NCI-H748 (cell line): ENCODE measurements at regions not wholly inside any gene's neighbourhood (a gene's known extent, or its start where the extent isn't known, plus 50 kb on each side); places are given as distances from the start of the nearest gene placed in this dataset.

Source experiments
- DNase-seq: peaks from one replicate; lab custom pipeline; 2025; ENCODE audit not compliant: unreplicated experiment; lab: John Stamatoyannopoulos, UW

DNA sequence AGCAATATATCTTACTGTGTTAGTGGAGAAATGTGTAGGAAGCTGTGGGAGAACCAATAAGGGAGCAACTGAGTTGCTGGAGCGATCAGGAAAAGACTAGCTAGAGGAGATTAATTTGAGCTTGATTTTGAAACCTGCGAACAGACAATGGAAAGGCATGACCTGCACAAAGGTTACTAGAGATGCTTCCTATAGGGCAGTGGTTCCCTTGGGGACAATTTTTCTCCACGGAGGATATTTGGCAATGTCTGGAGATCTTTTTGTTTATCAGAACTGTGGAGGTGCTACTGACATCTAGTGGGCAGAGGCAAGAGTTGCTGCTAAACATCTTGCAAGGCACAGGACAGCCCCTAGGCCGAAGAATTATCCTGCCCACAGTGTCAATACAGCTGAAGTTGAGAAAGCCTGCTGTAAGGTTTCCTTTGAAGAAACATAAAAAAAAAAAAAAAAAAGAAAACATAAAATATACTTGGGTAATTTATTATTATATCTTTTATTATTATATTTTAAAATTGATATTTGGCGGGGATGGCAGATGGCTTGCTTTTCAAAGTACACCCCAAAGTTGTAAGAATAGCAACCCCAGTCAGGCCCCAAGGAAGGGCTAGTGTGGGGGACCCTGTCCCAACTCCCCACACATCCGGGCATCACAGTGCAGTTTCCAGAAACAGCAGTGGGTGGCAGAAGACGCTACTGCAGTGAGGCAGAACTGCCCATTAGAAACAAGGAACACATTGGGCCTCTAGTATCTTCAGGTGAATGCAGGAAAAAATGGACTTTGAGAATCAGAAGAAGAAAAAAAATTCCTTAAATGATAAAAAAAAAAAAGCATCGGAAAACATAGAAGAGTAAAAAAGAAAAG, 481.6 kb downstream of the SH2D4B start:
- DNase-seq = peak; percentile 21

DNA sequence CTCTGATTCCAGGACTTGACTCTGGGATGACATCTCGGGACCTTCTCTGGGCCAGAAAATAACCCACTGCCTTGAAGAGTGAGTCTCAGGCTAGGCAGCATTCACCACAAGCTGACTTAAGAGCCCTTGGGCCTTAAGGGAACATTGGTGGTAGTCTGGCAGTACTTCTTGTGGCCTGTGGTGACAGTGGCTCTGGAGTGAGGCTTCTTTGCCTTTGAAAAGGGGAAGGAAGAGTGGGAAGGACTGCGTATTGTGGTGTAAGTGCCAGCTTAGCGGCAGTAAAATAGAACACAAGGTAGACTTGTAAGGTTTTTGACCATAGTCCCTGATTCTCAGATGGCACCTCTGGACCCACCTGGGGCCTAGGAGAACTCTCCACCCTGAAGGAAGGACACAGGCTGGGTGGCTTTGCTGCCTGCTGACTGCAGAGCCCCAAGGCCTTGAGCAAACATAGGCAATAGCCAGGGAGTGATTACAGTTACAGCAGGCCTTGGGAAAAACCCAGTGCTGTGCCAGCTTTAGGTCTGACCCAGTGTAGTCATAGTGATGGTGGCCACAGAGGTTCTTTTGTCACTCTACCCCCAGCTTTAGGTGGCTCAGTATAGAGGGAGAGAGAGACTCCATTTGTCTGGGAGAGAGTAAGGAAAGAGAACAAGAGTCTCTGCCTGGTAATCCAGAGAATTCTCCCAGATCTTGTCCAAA, 483.9 kb downstream of the SH2D4B start:
- DNase-seq = no peak

DNA sequence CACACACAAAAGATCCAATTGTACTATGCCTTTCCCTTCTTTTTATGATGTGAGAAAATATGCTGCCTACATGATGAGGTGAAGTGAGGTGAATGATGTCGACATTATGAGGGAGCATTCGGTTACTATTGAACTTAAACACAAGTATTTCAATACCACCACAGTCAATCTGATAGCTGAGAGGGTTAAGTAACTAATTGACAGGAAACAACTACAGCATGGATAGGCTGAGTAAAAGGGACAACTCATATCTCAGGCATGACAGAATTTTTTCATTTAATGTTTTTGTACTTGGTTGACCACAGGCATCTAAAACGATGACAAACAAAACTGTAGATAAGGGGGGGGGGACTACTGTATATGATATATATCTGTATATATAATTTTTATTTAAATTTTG, 488.9 kb downstream of the SH2D4B start:
- DNase-seq = no peak

DNA sequence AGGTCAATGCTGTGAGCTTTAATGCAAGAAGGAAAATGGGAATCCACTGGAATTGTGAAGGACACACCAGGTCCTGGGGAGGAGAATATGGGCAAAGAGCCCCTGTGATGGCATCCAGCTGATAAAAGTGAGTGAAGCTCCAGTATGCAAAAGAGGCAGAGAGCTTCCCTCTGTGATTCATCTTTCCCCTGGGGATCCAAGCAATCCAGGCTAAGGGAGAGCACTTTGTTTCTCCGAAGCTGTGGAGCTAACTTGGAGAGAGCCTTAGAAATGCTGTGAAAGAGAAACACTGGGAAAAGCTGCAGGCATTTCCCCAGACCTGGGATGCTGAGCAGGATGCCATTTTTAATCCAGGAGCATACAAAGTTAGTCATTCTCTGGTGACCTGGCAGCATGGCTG, 489.5 kb downstream of the SH2D4B start:
- no peak for DNase-seq

DNA sequence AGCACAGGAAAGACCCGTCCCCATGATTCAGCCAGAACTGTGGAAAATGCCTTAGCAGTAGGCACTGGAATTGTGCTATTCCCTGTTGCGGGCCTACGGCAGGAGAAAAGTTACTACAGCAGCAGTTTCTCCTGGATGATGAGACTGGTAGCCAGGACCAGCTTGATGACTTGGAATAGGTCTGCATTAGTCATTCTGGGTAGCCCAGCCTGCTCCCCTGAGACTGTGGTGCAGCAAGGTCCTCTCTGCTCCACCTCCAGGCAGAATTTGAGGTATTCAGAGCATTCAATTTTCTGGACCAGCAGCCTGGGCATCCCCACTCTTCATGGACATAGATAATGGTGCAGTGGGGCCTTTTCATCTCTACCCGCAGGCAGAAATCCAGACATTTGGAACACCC, 490.0 kb downstream of the SH2D4B start:
- no peak for DNase-seq

DNA sequence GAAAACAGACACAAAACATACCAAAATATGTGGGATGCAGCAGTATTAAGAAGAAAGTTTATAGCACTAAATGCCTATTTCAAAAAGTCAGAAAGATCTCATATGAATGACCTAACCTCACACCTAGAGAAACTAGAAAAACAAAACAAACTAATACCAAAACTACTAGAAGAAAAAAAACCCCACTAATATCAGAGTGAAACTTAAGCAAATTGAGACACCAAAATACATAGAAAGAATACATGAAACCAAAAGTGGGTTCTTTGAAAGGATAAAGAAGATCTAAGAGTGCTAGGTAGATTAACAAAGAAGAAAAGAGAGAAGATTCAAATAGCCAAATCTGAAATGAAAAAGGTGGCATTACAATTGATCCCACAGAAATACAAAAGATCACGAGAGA, 494.1 kb downstream of the SH2D4B start:
- DNase-seq = no peak

DNA sequence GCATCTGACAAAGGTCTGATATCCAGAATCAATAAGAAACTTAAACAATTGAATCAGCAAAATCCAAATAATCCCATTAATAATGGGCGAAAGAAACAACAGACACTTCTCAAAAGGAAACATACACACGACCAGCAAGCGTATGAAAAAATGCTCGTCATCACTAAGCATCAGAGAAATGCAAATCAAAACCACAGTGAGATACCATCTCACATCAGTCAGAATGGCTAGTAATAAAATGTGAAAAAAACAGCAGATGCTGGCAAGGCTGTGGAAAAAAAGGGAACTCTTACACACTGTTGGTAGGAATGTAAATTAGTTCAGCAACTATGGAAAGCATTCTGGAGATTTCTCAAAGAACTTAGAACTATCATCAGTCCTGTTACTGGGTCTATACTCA, 496.7 kb downstream of the SH2D4B start:
- no peak for DNase-seq

DNA sequence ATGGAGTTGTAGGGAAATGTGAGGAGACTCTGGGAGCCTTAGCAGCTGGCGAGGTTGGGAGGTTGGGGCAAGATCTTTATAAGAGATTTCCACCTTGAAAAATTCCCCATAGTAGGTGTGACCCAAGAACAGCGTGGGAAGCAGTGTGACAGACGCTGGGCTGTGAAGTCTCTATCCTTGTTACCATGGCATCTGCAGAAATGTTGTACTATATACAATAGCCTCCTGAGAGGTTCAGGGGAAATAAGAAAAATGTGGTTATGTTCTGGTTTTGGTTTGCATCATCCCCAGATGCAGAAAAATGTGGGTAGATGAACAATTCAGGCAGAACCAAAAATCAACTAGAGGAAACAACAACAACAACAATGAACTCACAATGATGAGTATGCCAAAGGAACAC, 498.6 kb downstream of the SH2D4B start:
- DNase-seq = no peak

DNA sequence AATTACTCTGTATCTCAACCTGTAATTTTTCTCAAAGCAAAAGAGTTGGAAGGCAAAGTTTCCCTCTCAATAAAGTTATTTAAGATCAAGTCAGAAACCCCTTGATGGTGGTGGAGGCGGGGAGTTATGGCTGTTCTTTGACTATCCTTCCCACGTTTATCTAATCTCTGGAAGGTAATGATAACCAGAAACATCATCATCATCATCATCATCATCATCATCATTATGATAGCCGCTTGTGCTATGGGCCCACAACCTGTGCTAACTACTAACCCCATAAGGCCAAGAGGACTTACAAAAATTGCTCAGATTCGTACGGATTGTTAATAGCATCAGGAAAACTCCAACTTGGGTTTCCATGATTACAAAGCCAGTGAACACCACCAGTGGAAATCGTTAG, 502.3 kb downstream of the SH2D4B start:
- no peak for DNase-seq

DNA sequence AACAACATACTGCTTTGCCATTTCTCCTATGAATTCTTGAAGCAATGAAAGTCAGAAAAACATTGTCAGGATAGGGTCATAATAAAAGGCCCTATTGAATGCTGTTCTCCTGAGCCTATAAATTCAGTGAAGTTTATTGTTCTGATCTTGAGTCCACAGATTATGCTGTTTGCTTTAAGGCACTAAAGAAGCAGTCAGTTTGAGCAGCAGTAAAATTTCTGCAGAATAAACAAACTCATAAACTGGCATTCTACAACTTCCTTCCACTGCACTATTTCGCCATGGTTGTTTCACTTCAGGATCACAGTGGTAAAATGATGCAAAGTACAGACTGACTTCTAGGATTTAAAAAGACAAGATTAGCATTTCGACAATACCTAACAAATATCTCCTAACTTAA, 503.2 kb downstream of the SH2D4B start:
- DNase-seq = no peak

DNA sequence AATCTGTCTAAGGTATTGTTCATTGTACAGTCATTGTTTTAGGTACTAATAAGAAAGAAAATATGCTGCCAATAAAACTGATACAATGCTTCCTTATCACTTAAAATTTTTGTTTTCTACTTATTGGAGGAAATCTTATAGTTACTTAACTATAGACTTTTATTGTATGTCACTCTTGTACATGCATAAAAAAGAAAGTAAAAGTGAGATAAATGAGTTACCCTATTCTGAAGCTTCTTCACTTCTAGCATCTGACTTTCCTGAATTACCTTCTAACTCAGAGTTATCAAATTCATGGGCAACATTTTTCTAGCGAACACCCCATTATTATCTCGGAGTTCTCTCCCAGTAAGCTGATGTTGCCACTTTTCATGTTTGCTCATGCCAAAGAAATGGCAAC, 504.9 kb downstream of the SH2D4B start:
- DNase-seq = no peak

DNA sequence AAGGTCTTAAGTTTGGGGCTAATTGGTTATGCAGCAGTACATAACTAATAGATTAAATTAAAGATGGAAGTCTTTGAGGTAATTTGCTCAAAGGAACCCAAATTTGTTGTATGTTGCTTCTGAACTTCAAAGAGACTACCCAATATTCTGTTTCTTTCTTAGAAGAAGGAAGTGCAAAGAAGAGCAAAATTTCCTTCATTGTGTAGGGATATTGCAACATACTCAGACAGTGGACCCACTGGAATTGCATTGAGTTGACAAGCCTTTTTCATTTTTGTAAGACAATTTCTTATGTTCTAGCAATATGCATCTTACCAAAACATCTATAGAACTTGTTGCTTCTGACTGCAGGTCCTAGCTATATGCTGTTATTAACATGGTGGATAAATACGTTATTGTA, 527.8 kb downstream of the SH2D4B start:
- DNase-seq = no peak

DNA sequence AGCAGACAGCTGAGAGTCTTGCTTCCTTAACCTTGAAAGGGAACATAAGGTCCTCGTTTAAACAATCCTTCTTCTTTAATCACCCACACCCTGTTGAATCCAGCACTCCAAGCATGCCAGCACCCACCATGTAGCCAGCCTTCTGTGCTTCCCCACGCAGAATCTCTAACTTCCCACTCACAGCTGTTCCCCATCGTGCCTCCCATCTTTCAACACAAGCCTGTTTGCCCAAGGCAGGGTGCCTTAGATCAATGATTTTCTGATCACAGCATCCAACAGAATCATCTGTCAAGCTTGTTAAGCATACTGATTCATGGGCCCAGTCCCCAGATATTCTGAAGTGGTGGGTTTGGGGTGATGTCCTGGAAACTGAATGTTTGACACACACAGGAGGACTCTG, 530.8 kb downstream of the SH2D4B start:
- DNase-seq = no peak

DNA sequence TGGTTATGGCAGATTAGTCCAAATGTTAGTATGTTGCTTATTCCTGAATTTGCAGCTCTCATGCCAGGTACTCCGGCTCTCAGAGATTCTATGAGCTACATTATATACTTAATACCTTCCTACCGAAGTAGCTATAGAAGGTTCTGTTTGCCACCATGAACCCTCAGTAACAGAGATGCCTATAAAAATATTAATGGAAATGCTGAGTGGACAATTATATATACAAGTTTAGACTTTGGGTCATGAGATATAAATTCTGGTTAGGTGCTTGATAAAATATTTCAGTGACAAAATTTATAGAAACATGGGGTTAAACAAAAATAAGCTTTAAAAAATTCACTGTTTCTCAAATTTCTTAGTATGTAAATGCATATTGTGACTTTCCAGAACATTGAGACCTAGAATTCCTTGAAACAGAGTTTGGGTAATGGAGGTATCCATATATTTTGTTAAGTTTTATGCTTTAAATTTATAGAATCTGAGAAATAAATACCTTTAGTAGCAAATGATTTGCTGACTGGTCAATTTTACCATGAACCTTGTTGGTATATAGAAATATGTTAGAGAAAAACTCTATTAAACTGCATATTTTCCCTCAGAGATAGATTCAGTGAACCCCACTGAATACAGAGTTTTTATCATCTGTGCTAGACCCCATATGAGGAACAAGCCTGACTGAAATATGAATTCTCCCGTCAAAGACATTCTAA, 533.5 kb downstream of the SH2D4B start:
- no peak for DNase-seq

DNA sequence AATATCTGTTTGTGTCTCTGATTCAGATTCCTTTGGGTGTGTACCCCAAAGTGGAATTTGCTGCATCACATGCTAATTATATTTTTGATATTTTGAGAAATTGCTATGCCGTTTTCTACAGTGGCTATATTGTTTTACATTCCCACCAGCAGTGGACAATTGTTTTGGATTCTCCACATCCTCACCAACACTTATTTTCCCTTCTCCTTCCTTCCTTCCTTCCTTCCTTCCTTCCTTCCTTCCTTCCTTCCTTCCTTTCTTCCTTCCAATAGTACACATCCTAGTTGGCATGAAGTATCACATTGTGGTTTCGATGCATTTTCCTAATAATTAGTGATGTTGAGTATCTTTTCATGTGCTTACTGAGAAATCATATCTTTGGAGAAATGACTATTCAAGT, 535.5 kb downstream of the SH2D4B start:
- no peak for DNase-seq

DNA sequence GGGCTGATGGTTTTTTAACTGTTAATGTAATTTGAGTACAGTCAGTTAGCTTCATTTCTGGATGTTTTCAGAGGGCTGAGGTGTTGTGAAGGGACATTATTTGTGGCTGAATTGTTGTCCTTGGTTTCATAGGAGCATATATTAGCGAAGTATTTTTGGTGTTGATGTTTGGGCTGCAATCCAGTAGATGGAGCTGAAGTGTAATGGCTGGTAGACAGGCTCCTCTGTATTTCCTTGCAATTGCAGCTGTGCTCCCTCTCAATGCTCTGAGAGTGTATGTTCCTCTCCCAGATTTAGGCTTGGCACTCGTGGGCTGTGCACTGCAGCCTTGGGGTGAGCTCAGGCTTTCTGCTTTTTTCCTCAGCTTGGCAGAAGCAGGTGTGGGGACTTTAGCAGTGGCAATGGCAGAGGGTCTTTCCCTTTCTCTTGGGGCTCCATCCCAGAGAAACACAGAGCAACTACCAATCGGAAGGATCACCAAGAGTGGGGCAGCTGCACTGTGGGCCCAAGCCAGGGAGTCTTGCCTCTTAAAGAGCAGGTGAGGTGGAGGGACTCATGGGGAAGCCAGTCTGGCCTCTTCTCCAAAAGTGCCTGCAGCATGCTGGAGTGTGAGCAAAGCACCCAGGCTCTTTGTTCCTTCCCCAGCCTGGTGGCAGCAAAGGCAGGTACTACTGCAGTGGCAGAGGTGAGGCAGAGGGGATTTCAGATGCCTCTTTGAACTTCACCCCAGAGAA, 544.4 kb downstream of the SH2D4B start:
- DNase-seq = no peak

DNA sequence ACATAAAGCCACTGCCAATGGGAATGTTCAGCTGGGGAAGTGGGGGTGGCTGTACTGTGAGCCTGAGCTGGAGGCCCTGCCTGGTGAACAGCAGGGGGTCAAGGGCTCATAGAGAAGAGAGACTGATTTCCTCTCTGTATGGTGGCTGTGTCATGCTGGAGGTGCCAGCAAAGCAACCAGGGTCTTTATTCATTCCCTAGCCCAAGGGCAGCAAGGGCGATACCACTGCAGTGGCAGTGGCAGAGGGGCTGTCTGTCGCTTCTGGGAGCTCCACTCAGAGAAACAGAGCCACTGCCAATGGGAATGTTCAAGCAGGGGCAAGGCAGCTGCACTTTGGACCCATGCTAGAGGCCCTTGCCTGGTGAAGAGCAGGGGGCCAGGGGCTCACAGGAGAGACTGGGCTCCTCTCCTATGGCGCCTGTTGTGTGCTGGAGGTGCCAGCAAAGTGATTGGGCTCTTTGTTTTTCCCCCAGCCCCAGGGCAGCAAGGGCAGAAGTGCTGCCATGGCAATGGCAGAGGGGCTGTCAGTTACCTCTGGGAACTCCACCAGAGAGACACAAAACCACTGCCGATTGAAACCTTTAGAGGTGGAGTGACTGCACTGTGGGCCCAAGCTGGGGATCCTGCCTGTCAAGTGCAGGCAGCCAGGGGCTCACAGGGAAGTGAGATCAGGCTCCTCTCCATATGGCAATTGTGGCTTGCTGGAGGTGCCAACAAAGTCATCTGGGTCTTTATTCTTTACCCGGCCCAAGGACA, 545.1 kb downstream of the SH2D4B start:
- no peak for DNase-seq

DNA sequence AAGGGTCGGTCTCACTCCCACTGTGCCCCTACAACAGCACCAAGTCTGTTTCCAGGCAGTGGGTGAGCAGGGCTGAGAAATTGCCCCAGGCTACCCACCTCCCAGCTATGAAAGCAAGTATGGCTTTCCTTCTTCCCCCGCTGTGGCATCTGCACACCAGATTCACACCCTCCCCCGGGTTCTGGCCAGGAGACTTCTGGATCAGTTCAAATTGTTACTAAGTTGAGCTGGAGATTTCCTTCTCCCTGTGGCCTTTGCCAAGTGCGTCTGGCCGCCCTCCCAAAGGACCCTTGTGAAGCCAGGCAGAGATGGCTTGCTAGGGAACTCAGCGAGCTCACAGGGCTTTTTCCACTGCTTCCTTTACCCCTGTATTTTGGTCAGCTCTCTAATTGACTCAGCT, 555.4 kb downstream of the SH2D4B start:
- no peak for DNase-seq

DNA sequence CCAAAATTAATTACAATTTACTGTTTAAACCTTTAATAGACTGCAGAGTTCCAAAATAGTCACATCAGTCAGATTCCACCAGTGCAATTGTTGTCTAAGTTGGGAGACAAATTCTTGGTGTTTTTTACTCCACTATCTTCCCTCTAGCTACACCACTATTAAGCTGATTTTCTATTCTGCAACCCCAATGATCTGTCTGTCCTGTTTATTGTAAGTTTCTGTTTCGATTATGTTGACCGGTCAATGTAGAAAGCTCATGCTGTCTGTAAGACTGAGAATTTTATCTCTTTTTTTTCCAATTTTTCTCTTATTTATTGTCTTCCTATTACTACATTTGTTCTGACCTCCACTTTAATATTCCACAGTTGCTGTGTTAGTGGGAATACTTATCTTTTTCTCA, 557.5 kb downstream of the SH2D4B start:
- DNase-seq = no peak

DNA sequence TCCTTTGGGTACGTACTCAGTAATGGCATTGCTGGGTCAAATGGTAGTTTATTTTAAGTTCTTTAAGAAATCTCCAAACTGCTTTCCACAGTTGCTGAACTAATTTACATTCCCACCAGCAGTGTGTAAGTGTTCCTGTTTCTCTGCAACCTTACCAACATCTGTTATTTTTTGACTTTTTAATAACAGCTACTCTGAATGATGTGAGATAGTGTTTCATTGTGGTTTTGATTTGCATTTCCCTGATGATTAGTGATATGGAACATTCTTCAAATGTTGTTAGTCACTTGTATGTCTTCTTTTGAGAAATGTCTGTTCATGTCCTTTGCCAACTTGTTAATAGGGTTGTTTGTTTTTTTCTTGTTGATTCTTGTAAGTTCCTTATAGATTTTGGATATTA, 558.9 kb downstream of the SH2D4B start:
- no peak for DNase-seq

DNA sequence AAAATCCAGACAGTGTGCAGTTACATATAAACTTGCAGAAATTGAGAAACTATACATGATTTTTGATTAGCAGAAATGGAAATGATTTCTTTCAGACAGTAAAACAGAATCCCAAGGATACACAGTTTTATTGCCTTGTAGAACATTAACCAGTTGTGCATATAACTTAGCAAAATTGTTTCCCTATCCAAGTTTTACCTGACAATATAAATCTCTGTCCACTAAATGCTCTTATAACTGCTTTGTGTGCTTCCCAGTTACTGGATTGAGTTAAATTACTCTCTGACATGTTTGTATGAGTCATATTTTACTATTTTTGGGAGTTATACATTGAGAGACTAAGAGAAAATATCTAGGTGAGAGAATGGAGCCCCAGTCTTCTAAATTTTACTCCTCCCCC, 563.4 kb downstream of the SH2D4B start:
- DNase-seq = no peak
